ENCODE measurements at regions not wholly inside any gene's neighbourhood (a gene's known extent, or its start where the extent isn't known, plus 50 kb on each side); places are given as distances from the start of the nearest gene placed in this dataset.

DNA sequence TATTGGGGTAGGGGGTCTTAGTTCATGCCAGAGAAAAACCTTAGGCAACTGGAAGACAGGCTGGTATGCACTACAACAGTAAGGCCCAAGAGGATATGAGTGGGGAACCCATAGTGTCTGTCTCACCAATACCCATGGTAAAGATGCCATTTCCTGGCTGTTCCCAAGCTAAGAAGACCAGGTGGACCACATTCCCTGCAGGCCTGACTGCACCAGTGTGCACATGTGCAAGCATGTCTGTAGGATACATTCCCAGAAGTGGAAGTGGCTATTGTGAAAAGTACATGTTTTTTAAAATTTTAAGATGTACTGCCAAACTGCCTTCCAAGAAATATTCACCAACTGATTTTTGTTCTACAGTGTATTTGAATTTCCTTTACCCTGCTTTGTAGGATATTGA is 207.3 kb upstream of the CTNNB1 start:
- BruUV-seq (replicated peaks): no TSS peak

DNA sequence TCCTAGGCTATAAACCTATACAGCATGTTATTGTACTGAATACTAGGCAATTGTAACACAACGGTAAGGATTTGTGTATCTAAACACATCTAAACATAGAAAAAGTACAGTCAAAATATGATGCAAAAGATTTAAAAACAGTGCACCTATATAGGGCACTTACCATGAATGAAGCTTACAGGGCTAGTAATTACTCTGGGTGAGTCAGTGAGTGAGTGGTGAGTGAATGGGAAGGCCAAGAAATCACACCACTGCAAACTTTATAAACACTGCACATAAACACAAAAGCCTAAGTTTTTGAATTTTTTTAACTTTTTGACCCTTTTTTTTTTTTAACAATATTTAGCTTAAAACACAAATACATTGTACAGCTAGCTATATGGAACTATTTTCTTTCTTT is 204.7 kb upstream of the CTNNB1 start:
- CTCF ChIA-PET: no interaction called here
- in situ Hi-C loops (cut with HindIII; ENCODE audit: low pct_unique_long_range_greater_than_20kb, low sequenced_read_pairs): no loop called here

More for the DNA sequence above, 207.3 kb upstream of the CTNNB1 start:
- Histone ChIP-seq H3K36me3 (ENCODE audit: control insufficient read depth, insufficient read depth, low read length) (no peaks in the 10 kb centered on the region), H3K27ac (ENCODE audit: low read length) (no peak overlapping the region), H3K4me1 (ENCODE audit: control insufficient read depth, insufficient read depth, low read length) (no peaks in the 10 kb centered on the region), H3K4me3 (ENCODE audit: low read depth in 2 of 2, low read length in 2 of 2) (no peak overlapping the region), H3K27me3 (ENCODE audit: control insufficient read depth, insufficient read depth, low read length) (no peaks in the 10 kb centered on the region), H3K9me3 (ENCODE audit: control insufficient read depth, insufficient read depth, low read depth, low read length) (no peaks in the 10 kb centered on the region)
- in situ Hi-C loops (cut with HindIII; ENCODE audit: low pct_unique_long_range_greater_than_20kb, low sequenced_read_pairs): no loop called here
- ATAC-seq (no peak), DNase-seq (ENCODE audit: low read depth, low spot score) (no peak)
- ChIA-PET POLR2A (no interaction called here), CTCF (no interaction called here)
- intact Hi-C loops (cut with micrococcal nuclease; ENCODE audit: unreplicated experiment): no loop called here
- no peak for TF ChIP-seq POLR2AphosphoS5 (IDR thresholded peaks at IDR 0.05; ENCODE audit: low read depth, low read length)
- no peak for TF ChIP-seq TCF7L2 (IDR thresholded peaks at IDR 0.05; ENCODE audit: low read depth, low read length)
- no peak for TF ChIP-seq SIN3A (IDR thresholded peaks at IDR 0.05; ENCODE audit: borderline replicate concordance, insufficient read depth, low read depth, low read length)
- TF ChIP-seq, protein P1, sequence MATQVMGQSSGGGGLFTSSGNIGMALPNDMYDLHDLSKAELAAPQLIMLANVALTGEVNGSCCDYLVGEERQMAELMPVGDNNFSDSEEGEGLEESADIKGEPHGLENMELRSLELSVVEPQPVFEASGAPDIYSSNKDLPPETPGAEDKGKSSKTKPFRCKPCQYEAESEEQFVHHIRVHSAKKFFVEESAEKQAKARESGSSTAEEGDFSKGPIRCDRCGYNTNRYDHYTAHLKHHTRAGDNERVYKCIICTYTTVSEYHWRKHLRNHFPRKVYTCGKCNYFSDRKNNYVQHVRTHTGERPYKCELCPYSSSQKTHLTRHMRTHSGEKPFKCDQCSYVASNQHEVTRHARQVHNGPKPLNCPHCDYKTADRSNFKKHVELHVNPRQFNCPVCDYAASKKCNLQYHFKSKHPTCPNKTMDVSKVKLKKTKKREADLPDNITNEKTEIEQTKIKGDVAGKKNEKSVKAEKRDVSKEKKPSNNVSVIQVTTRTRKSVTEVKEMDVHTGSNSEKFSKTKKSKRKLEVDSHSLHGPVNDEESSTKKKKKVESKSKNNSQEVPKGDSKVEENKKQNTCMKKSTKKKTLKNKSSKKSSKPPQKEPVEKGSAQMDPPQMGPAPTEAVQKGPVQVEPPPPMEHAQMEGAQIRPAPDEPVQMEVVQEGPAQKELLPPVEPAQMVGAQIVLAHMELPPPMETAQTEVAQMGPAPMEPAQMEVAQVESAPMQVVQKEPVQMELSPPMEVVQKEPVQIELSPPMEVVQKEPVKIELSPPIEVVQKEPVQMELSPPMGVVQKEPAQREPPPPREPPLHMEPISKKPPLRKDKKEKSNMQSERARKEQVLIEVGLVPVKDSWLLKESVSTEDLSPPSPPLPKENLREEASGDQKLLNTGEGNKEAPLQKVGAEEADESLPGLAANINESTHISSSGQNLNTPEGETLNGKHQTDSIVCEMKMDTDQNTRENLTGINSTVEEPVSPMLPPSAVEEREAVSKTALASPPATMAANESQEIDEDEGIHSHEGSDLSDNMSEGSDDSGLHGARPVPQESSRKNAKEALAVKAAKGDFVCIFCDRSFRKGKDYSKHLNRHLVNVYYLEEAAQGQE (IDR thresholded peaks at IDR 0.05; ENCODE audit: insufficient read depth in 1 of 2, low read depth in 2 of 2, low read length in 1 of 2): no peak
- TF ChIP-seq, protein P2, sequence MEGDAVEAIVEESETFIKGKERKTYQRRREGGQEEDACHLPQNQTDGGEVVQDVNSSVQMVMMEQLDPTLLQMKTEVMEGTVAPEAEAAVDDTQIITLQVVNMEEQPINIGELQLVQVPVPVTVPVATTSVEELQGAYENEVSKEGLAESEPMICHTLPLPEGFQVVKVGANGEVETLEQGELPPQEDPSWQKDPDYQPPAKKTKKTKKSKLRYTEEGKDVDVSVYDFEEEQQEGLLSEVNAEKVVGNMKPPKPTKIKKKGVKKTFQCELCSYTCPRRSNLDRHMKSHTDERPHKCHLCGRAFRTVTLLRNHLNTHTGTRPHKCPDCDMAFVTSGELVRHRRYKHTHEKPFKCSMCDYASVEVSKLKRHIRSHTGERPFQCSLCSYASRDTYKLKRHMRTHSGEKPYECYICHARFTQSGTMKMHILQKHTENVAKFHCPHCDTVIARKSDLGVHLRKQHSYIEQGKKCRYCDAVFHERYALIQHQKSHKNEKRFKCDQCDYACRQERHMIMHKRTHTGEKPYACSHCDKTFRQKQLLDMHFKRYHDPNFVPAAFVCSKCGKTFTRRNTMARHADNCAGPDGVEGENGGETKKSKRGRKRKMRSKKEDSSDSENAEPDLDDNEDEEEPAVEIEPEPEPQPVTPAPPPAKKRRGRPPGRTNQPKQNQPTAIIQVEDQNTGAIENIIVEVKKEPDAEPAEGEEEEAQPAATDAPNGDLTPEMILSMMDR (IDR thresholded peaks at IDR 0.05): no peak

More for the DNA sequence above, 204.7 kb upstream of the CTNNB1 start:
- Histone ChIP-seq H3K27ac (ENCODE audit: low read length) (no peak overlapping the region), H3K9me3 (ENCODE audit: control insufficient read depth, insufficient read depth, low read depth, low read length) (no peaks in the 10 kb centered on the region), H3K4me1 (ENCODE audit: control insufficient read depth, insufficient read depth, low read length) (no peaks in the 10 kb centered on the region), H3K4me3 (ENCODE audit: low read depth in 2 of 2, low read length in 2 of 2) (no peak overlapping the region), H3K36me3 (ENCODE audit: control insufficient read depth, insufficient read depth, low read length) (no peaks in the 10 kb centered on the region), H3K27me3 (ENCODE audit: control insufficient read depth, insufficient read depth, low read length) (no peaks in the 10 kb centered on the region)
- no TSS peak for BruUV-seq (replicated peaks)
- no peak for TF ChIP-seq SIN3A (IDR thresholded peaks at IDR 0.05; ENCODE audit: borderline replicate concordance, insufficient read depth, low read depth, low read length)
- TF ChIP-seq, protein P1 (IDR thresholded peaks at IDR 0.05; ENCODE audit: insufficient read depth in 1 of 2, low read depth in 2 of 2, low read length in 1 of 2): no peak
- TF ChIP-seq TCF7L2 (IDR thresholded peaks at IDR 0.05; ENCODE audit: low read depth, low read length): no peak
- TF ChIP-seq, protein P2 (IDR thresholded peaks at IDR 0.05): no peak
- TF ChIP-seq POLR2AphosphoS5 (IDR thresholded peaks at IDR 0.05; ENCODE audit: low read depth, low read length): no peak
- intact Hi-C loops (cut with micrococcal nuclease; ENCODE audit: unreplicated experiment): no loop called here
- POLR2A ChIA-PET: no interaction called here
- ATAC-seq (no peak), DNase-seq (ENCODE audit: low read depth, low spot score) (no peak)
